ENCODE measurements at regions not wholly inside any gene's neighbourhood (a gene's known extent, or its start where the extent isn't known, plus 50 kb on each side); places are given as distances from the start of the nearest gene placed in this dataset.

DNA sequence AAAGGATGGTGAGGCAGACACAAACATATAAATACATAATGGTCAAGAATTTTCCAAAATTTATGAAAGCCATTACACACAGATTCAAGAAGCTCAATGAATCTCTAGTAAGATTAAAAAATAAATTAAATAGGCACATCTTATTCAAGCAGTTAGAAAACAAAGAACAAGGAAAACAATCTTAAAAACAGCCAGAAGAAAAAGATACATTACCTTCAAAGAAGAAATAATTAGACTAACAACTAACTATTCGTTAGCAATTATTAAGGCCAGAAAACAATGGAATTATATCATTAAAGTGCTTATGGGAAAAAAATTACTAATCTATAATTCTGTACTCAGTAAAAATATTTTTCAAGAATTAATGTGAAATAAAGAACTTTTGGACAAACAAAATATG, 593.1 kb downstream of the EBF1 start:
- TF ChIP-seq MEF2A (IDR thresholded peaks at IDR 0.05; ENCODE audit: insufficient read depth, low read depth, low read length) (no peak), MXI1 (IDR thresholded peaks at IDR 0.05; ENCODE audit: low read depth, low read length) (no peak), PML (IDR thresholded peaks at IDR 0.05; ENCODE audit: low read length) (no peak), MTA3 (IDR thresholded peaks at IDR 0.05; ENCODE audit: borderline replicate concordance, low read length) (no peak), NR2C2 (IDR thresholded peaks at IDR 0.05; ENCODE audit: borderline replicate concordance, control insufficient read depth, insufficient read length, low read depth) (no peak), BHLHE40 (IDR thresholded peaks at IDR 0.05; ENCODE audit: borderline replicate concordance in 1 of 2, low read depth in 2 of 2, low read length in 1 of 2) (no peak)
- TF ChIP-seq, protein P1, sequence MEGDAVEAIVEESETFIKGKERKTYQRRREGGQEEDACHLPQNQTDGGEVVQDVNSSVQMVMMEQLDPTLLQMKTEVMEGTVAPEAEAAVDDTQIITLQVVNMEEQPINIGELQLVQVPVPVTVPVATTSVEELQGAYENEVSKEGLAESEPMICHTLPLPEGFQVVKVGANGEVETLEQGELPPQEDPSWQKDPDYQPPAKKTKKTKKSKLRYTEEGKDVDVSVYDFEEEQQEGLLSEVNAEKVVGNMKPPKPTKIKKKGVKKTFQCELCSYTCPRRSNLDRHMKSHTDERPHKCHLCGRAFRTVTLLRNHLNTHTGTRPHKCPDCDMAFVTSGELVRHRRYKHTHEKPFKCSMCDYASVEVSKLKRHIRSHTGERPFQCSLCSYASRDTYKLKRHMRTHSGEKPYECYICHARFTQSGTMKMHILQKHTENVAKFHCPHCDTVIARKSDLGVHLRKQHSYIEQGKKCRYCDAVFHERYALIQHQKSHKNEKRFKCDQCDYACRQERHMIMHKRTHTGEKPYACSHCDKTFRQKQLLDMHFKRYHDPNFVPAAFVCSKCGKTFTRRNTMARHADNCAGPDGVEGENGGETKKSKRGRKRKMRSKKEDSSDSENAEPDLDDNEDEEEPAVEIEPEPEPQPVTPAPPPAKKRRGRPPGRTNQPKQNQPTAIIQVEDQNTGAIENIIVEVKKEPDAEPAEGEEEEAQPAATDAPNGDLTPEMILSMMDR (IDR thresholded peaks at IDR 0.05 in 2 of 3, conservative IDR thresholded peaks at IDR 0.05 in 1 of 3; ENCODE audit: control insufficient read depth in 2 of 3, extremely low read depth in 1 of 3, insufficient read depth in 1 of 3, low read depth in 3 of 3, low read length in 3 of 3) = no peak
